Adrenal gland (tissue), 5 donors: ENCODE measurements at regions not wholly inside any gene's neighbourhood (a gene's known extent, or its start where the extent isn't known, plus 50 kb on each side); places are given as distances from the start of the nearest gene placed in this dataset.

ENCODE experiments used
- POLR2A ChIP-seq, 2 donors: fragments of 450-650 bp; IDR thresholded peaks; one replicate each; pipeline ENCODE4 v1.6.1; 2017; ENCODE audit warnings: antibody characterized with exemption in 2 of 2, mild to moderate bottlenecking in 2 of 2, moderate library complexity in 1 of 2
- TF ChIP-seq, protein P1 (sequence below), 6 experiments: fragments of 450-650 bp in 4 of 6; fragments of 200-600 bp in 2 of 6; sonication (generic) in 1 of 6; IDR thresholded peaks; 1 replicate in 5 of 6; 2 replicates in 1 of 6; pipeline versions ENCODE4 v1.5.1 to v1.8.0; 2016 to 2021; ENCODE audit warnings: antibody characterized with exemption in 6 of 6, mild to moderate bottlenecking in 2 of 6, moderate library complexity in 1 of 6
- donor health status: DM: no; HTN: no; CAD: no.

DNA sequence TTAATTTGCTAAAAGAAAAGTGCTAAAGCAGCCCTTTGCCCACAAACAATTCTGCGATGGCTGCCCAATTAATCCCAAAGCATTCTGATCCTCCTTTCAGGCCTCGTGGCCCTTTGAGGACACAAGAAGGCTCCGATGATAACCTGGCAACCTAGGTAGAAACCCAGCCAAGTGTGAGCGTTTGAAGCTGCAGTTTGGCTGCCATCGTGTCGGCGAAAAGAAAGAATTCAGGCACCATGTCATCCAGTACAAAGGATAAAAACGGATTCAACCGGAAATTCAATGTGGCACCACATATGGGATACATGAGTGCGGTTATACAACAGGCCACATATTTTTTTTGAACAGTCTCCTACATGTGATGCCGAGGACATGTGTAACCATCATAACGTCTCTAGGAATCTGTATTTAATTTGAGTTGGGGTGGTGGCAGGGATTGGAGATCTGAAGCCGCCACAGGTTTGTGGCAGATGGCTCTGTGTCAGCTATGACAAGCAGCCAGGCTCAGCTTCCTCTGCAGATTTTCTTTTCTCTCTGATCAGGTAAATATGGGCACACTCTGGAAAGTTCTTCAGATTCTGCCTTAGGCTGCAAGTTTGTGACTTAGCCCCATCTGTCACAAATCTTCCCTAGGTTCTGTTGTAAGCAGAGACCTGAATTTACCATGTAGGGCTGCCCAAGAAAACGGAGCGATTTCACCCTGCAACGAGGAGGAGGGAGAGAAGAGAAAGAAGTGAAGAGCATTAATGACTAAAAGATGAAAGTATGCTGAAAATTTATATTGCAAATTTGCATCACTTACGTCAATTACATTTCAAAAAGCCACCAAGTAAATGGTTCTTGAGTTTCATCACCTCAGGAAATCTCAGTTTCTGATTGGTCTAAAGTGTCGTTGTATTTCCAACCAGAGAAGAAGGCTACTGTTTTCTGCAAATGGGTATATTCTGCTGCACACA is 573.2 kb downstream of the ZEB2 start:
- TF ChIP-seq, protein P1, sequence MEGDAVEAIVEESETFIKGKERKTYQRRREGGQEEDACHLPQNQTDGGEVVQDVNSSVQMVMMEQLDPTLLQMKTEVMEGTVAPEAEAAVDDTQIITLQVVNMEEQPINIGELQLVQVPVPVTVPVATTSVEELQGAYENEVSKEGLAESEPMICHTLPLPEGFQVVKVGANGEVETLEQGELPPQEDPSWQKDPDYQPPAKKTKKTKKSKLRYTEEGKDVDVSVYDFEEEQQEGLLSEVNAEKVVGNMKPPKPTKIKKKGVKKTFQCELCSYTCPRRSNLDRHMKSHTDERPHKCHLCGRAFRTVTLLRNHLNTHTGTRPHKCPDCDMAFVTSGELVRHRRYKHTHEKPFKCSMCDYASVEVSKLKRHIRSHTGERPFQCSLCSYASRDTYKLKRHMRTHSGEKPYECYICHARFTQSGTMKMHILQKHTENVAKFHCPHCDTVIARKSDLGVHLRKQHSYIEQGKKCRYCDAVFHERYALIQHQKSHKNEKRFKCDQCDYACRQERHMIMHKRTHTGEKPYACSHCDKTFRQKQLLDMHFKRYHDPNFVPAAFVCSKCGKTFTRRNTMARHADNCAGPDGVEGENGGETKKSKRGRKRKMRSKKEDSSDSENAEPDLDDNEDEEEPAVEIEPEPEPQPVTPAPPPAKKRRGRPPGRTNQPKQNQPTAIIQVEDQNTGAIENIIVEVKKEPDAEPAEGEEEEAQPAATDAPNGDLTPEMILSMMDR (IDR thresholded peaks at IDR 0.05) = no peak
- TF ChIP-seq POLR2A (IDR thresholded peaks at IDR 0.05) = no peak
